Activated CD4-positive, CD25-positive, alpha-beta regulatory T cell treated with anti-CD3 and anti-CD28 coated beads, Interleukin-2, amount 50 U/mL, for 24 hours (primary cell): ENCODE measurements at regions not wholly inside any gene's neighbourhood (a gene's known extent, or its start where the extent isn't known, plus 50 kb on each side); places are given as distances from the start of the nearest gene placed in this dataset.
"Not testable (repeated sequence)": the region's sequence is repeated elsewhere in the genome, so short reads cannot be mapped to it uniquely, and the experiment has no call there.

ENCODE experiments used
- ATAC-seq, 2 donors: fragments of 150-1000 bp; cut with Tn5 transposase; one replicate each; pipeline ENCODE4 v1.10.0; 2021; ENCODE audit warnings: mild to moderate bottlenecking in 1 of 2, moderate library complexity in 1 of 2

GRCh38 chr14:51447411-51447810 is 204.3 kb upstream of the FRMD6 start:
- no peak for ATAC-seq

- no peak for ATAC-seq
These were observed 202.7 kb upstream of the FRMD6 start for GRCh38 chr14:51448831-51449670.

GRCh38 chr14:51449681-51450080 is 202.0 kb upstream of the FRMD6 start:
- no peak for ATAC-seq

- ATAC-seq: no peak
These were observed 200.1 kb upstream of the FRMD6 start for GRCh38 chr14:51451561-51451960.

GRCh38 chr14:51453869-51454268 is 197.8 kb upstream of the FRMD6 start:
- no peak for ATAC-seq

- no peak for ATAC-seq
These were observed 197.4 kb upstream of the FRMD6 start for GRCh38 chr14:51454351-51454750.

GRCh38 chr14:51455041-51455835 is 196.5 kb upstream of the FRMD6 start:
- no peak for ATAC-seq

- ATAC-seq: no peak
These were observed 193.7 kb upstream of the FRMD6 start for GRCh38 chr14:51457843-51458562.

- no peak for ATAC-seq
These were observed 193.2 kb upstream of the FRMD6 start for GRCh38 chr14:51458563-51458955.

GRCh38 chr14:51460011-51460410 is 191.7 kb upstream of the FRMD6 start:
- no peak for ATAC-seq

GRCh38 chr14:51462182-51462581 is 189.5 kb upstream of the FRMD6 start:
- no peak for ATAC-seq

GRCh38 chr14:51462706-51463105 is 189.0 kb upstream of the FRMD6 start:
- no peak for ATAC-seq

- ATAC-seq: no peak
These were observed 188.2 kb upstream of the FRMD6 start for GRCh38 chr14:51463461-51463860.

GRCh38 chr14:51464411-51464810 is 187.3 kb upstream of the FRMD6 start:
- no peak for ATAC-seq

- no peak for ATAC-seq
These were observed 186.2 kb upstream of the FRMD6 start for GRCh38 chr14:51465486-51465885.

GRCh38 chr14:51467392-51467791 is 184.3 kb upstream of the FRMD6 start:
- ATAC-seq: not testable (repeated sequence)

GRCh38 chr14:51468523-51468922 is 183.2 kb upstream of the FRMD6 start:
- no peak for ATAC-seq

- no peak for ATAC-seq
These were observed 178.8 kb upstream of the FRMD6 start for GRCh38 chr14:51472881-51473280.

- ATAC-seq: no peak
These were observed 178.4 kb upstream of the FRMD6 start for GRCh38 chr14:51473351-51473750.

- no peak for ATAC-seq
These were observed 177.7 kb upstream of the FRMD6 start for GRCh38 chr14:51473808-51474565.

- no peak for ATAC-seq
These were observed 176.9 kb upstream of the FRMD6 start for GRCh38 chr14:51474854-51475253.

GRCh38 chr14:51478175-51478621 is 173.5 kb upstream of the FRMD6 start:
- ATAC-seq: no peak
